Loucy (cell line): ENCODE measurements at regions not wholly inside any gene's neighbourhood (a gene's known extent, or its start where the extent isn't known, plus 50 kb on each side); places are given as distances from the start of the nearest gene placed in this dataset.

Source experiments
- CTCF ChIP-seq: fragments of 200-600 bp; sonication (generic); conservative IDR thresholded peaks from 2 replicates; pipeline ENCODE4 v1.5.1; 2014; ENCODE audit warnings: mild to moderate bottlenecking, antibody characterized with exemption, low read length
- EZH2phosphoT487 ChIP-seq: fragments of 200-600 bp; IDR thresholded peaks from 2 replicates; pipeline ENCODE4 v1.6.1; 2018; ENCODE audit warnings: antibody characterized with exemption, mild to moderate bottlenecking, moderate library complexity, borderline replicate concordance

GRCh38 chr10:2984682-2985081 is 82.7 kb upstream of the PFKP start:
- TF ChIP-seq CTCF (no peak), EZH2phosphoT487 (no peak)
